Common myeloid progenitor, CD34-positive (primary cell): ENCODE measurements at regions not wholly inside any gene's neighbourhood (a gene's known extent, or its start where the extent isn't known, plus 50 kb on each side); places are given as distances from the start of the nearest gene placed in this dataset.

Experiments used
- CTCF ChIA-PET: fragments of 350-600 bp; sonication (Branson Sonifier 250); formaldehyde crosslinking; loops from one replicate; lab custom pipeline; 2021; ENCODE audit warnings: antibody characterized with exemption; lab: Charles Lee
- POLR2A ChIA-PET: fragments of 350-600 bp; sonication (Branson Sonifier 250); formaldehyde crosslinking; loops from one replicate; lab custom pipeline; 2021; ENCODE audit warnings: antibody characterized with exemption; lab: Charles Lee
- DNase-seq, 3 donors: peaks; one replicate each; pipeline versions ENCODE4 v3.0.0 to v3.0.0-alpha.2; 2013
- H3K27ac ChIP-seq, 2 experiments: 1 replicate in 1 of 2; 2 replicates in 1 of 2; pipeline ENCODE4 v1.7.0; 2013; ENCODE audit warnings: inconsistent platforms in 2 of 2, low read length in 2 of 2, mild to moderate bottlenecking in 2 of 2, low read depth in 1 of 2, moderate library complexity in 1 of 2; ENCODE audit not compliant: severe bottlenecking in 2 of 2, insufficient read depth in 1 of 2, poor library complexity in 1 of 2
- H3K27me3 ChIP-seq, 5 experiments: replicated peaks in 2 of 5; 1 replicate in 3 of 5; 2 replicates in 2 of 5; pipeline versions ENCODE4 v1.6.1 to v1.7.0; 2013; ENCODE audit warnings: low read length in 4 of 5, mild to moderate bottlenecking in 2 of 5, moderate library complexity in 2 of 5, inconsistent platforms in 1 of 5; ENCODE audit not compliant: insufficient read depth in 5 of 5, control insufficient read depth in 4 of 5
- H3K36me3 ChIP-seq, 4 experiments: 1 replicate in 2 of 4; 2 replicates in 2 of 4; pipeline versions ENCODE4 v1.6.1 to v1.7.0; 2013; ENCODE audit warnings: low read length in 3 of 4, control low read depth in 1 of 4, mild to moderate bottlenecking in 1 of 4; ENCODE audit not compliant: control insufficient read depth in 4 of 4, insufficient read depth in 4 of 4
- H3K4me1 ChIP-seq, 4 experiments: 1 replicate in 3 of 4; 2 replicates in 1 of 4; pipeline versions ENCODE4 v1.6.1 to v1.7.1; 2013; ENCODE audit warnings: low read length in 3 of 4, mild to moderate bottlenecking in 3 of 4, control low read depth in 1 of 4, inconsistent platforms in 1 of 4, moderate library complexity in 1 of 4; ENCODE audit not compliant: control insufficient read depth in 4 of 4, insufficient read depth in 4 of 4; ENCODE audit errors: control extremely low read depth in 1 of 4
- H3K4me3 ChIP-seq, 7 experiments: 1 replicate in 4 of 7; 2 replicates in 3 of 7; pipeline versions ENCODE4 v1.5.1 to v1.7.0; 2013; ENCODE audit warnings: mild to moderate bottlenecking in 7 of 7, low read length in 6 of 7, moderate library complexity in 6 of 7, inconsistent platforms in 2 of 7, low read depth in 2 of 7, control low read depth in 1 of 7; ENCODE audit not compliant: insufficient read depth in 4 of 7, control insufficient read depth in 1 of 7; ENCODE audit errors: extremely low read depth in 1 of 7
- H3K9me3 ChIP-seq, 5 experiments: 1 replicate in 4 of 5; 2 replicates in 1 of 5; pipeline versions ENCODE4 v1.6.1 to v1.7.1; 2013; ENCODE audit warnings: low read length in 4 of 5, mild to moderate bottlenecking in 2 of 5, inconsistent platforms in 1 of 5, low read depth in 1 of 5, moderate library complexity in 1 of 5; ENCODE audit not compliant: control insufficient read depth in 4 of 5, insufficient read depth in 2 of 5; ENCODE audit errors: control extremely low read depth in 1 of 5
- WGBS: methylation state at CpG from one replicate; pipeline ENCODE4 v1.1.5; 2013; ENCODE audit not compliant: insufficient coverage; 5-methylcytosine and 5-hydroxymethylcytosine counted together

DNA sequence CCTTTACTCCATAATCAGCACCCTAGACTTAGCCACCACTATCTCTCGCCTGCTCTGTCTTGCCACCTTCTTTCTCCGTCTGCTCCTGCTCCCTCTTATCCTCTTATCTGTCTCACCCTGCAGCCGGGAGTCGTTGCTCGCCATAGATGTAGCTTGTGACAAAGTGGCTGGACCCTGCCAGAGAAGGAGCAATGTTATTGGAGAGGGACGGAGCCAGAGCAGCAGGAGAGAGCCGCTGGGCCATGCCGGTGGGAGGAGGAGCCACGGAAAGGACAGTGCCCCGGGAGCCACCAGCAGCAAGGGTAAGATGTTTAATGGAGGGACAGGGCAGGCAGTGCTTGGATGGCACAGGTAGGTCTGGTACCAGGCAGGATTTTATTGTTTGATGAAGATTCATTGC, 137.3 kb downstream of the SEC61B start:
- Histone ChIP-seq H3K9me3 (peaks cover 0 to 2% (median 0%) of the 10 kb centered on the region in 5 experiments), H3K27me3 (peaks cover 0 to 41% (median 25%) of the 10 kb centered on the region in 5 experiments), H3K4me3 (no peak overlapping the region), H3K36me3 (no peaks in the 10 kb centered on the region), H3K27ac (no peak overlapping the region), H3K4me1 (no peaks in the 10 kb centered on the region)
- ChIA-PET POLR2A (no interaction called here), CTCF (interaction anchor here (1.1 kb wide), 1 partner anchor 40 kb away, joined by 3 read pairs; no protein-coding TSS in a partner anchor)
- DNase-seq: no peak
- WGBS: 79% methylated on average over 10 of the region's 10 CpGs

DNA sequence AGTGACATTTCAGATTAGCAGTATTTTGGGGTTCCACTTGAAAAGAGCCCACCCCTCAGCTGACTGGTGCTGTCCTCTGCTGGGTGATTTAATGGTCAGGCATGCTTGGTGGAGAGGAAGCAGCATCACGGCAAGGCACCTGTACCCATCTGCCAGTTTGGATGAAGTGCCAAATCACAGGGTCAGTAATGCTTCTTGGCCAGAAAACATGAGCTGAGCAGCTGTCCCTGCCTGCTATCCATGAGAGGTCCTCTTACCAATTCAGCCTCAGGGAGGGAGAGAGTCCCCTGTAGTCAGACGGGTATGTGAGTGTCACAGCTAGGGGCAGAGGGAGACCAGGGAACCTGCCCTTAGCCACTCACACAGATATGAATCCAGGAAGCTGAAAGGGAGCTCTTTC, 137.9 kb downstream of the SEC61B start:
- CTCF ChIA-PET: no interaction called here

DNA sequence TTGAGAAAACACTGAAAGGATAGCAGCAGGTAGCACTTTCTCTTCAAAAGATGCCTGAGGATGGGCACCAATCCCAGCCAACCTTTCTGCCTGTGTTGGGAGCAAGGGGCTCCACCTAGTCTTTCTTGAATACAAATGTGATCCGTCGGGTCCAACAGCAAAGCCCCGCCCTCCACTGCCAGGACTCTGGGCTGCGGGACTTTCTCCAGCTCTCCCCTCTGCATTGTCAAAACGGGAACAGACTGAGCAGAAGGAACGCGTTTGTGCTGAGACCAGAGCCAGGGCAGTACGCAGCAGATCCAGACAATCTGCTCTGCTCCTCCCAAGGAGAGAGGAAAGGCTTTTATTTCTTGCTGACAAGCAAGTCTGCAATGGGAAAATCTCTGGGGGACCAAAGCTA, 139.7 kb downstream of the SEC61B start:
- Histone ChIP-seq H3K4me1 (no peaks in the 10 kb centered on the region), H3K27ac (no peak overlapping the region), H3K36me3 (no peaks in the 10 kb centered on the region), H3K27me3 (peaks cover 0 to 41% (median 20%) of the 10 kb centered on the region in 5 experiments), H3K4me3 (no peak overlapping the region), H3K9me3 (no peaks in the 10 kb centered on the region)
- ChIA-PET POLR2A (no interaction called here), CTCF (no interaction called here)
- 9% methylated on average over 7 of the region's 8 CpGs for WGBS
- DNase-seq: peak in 1 of 3 donors; percentile 12

More for the DNA sequence above, 137.9 kb downstream of the SEC61B start:
- DNase-seq: no peak
- H3K27me3 ChIP-seq: peaks cover 0 to 41% (median 25%) of the 10 kb centered on the region in 5 experiments
- no peak overlapping the region for H3K27ac ChIP-seq
- H3K4me3 ChIP-seq: no peak overlapping the region
- H3K36me3 ChIP-seq: no peaks in the 10 kb centered on the region
- WGBS: 44% methylated on average over 2 of the region's 2 CpGs
- POLR2A ChIA-PET: no interaction called here
- H3K9me3 ChIP-seq: peaks cover 0 to 2% (median 0%) of the 10 kb centered on the region in 5 experiments
- no peaks in the 10 kb centered on the region for H3K4me1 ChIP-seq

DNA sequence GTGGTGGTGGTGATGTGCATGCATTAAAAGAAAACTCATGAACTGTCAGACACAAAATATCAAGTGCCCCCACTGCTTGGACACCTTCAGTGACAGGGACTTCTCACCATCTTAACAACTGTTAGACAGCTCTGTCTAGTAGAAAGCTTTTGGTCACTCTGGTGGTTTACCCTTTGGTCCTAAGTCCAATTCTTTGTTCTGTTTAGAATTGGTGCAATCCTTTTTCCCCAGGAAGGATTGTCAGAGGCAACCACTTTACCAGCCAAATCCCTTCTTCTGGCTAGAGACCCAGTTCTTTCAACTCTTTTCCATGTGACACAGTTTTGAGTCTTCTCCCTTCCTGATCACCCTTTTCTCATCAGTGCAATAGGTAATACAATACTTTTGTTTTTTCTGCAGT, 140.2 kb downstream of the SEC61B start:
- CTCF ChIA-PET: no interaction called here
- peaks cover 0 to 41% (median 20%) of the 10 kb centered on the region in 5 experiments for H3K27me3 ChIP-seq
- no peak for DNase-seq
- POLR2A ChIA-PET: no interaction called here
- no peak overlapping the region for H3K27ac ChIP-seq
- H3K4me3 ChIP-seq: no peak overlapping the region
- peaks cover 0 to under 1% (median 0%) of the 10 kb centered on the region in 4 experiments for H3K4me1 ChIP-seq
- H3K9me3 ChIP-seq: no peaks in the 10 kb centered on the region
- H3K36me3 ChIP-seq: no peaks in the 10 kb centered on the region

DNA sequence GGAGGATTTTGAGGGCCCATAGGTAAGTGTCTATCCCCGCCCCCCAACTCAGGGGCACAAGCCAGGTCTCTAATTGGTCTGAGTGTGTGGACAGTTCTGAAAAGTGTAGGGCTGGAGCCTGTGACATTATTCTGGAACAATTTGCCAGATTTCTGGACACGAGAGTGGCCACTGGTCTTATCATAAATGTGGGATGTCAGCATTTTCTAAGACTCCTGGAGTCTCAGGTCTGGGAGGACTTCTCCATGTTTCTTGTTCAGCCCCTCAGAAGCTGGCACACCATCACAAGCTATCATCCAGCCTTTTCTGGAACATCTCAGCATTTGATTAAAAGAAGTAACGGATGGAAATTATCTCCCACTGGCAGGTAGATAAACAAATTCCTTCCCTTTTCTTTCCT, 141.4 kb downstream of the SEC61B start:
- peaks cover 0 to 12% (median 7%) of the 10 kb centered on the region in 4 experiments for H3K4me1 ChIP-seq
- ChIA-PET CTCF (interaction anchor here (0.9 to 1.3 kb wide), 3 partner anchors 11 to 48 kb away, joined by 3 to 5 read pairs (median 3); no protein-coding TSS in a partner anchor), POLR2A (no interaction called here)
- WGBS: 89% methylated on average over 3 of the region's 3 CpGs
- H3K9me3 ChIP-seq: no peaks in the 10 kb centered on the region
- no peaks in the 10 kb centered on the region for H3K36me3 ChIP-seq
- no peak overlapping the region for H3K4me3 ChIP-seq
- peaks cover 0 to 41% (median 18%) of the 10 kb centered on the region in 5 experiments for H3K27me3 ChIP-seq
- no peak for DNase-seq
- H3K27ac ChIP-seq: no peak overlapping the region

DNA sequence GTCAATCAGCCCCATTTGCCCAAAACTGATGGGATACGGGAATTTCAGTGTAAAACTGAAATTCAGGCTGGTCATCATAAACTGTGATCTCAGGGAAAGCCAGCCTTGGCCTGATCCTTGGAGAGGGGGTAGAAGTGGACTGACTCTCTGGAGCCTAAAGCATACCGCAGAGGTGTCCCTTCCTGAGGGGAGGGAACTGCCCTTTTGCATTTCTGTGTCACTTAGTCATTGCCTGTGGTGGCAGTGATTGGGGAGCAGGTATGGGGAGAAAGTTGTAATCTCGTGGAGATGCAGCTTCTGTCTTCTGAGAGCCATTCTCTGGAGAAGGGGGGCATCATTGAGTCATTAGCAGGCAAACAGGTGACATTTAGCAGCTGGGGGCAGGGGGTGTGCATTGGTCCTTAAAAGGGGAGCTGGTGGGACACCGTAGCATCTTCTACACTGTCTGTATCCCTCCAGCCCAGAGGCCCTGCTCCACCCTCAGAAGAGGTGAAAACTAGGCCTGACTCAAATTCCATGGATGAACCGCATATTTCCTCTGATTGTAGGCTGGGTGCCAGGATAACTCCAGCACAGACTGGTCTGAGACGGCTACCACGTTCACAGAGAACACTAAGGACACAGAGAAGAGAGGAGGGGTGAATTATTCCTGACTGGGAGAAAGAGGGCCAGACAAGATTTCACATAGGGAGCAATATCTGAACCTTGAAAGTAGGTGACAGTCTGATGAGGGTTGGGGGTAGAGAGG, 143.3 kb downstream of the SEC61B start:
- DNase-seq: no peak
- CTCF ChIA-PET: interaction anchor here (0.8 kb wide), 1 partner anchor 12 kb away, joined by 3 read pairs; no protein-coding TSS in a partner anchor
- no peak overlapping the region for H3K4me3 ChIP-seq
- WGBS: 82% methylated on average over 7 of the region's 7 CpGs
- H3K27ac ChIP-seq: no peak overlapping the region
- H3K36me3 ChIP-seq: no peaks in the 10 kb centered on the region
- H3K9me3 ChIP-seq: no peaks in the 10 kb centered on the region
- peaks cover 0 to 22% (median 12%) of the 10 kb centered on the region in 5 experiments for H3K27me3 ChIP-seq
- peaks cover 0 to 17% (median 11%) of the 10 kb centered on the region in 4 experiments for H3K4me1 ChIP-seq
- POLR2A ChIA-PET: no interaction called here

DNA sequence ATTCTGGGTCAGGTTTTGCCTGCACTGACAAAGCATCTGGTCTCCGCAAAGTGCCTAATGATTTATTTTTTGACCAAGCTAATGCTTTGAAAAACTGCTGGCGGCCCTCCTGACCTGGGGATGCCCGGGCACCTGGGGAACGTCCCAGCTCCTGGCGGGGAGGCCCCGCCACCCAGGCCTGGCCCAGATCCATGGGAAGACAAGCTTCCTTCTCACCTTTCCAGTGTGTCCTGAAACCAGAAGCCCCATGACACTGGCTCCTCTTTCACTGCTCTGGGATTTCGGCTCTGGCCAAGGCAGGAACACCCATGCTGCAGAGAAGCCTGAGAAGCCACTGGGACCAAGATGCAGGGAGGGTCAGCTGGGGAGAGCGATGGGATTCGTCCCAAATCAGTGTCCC, 144.1 kb downstream of the SEC61B start:
- WGBS: 86% methylated on average over 8 of the region's 9 CpGs
- CTCF ChIA-PET: no interaction called here

More for the DNA sequence above, 144.1 kb downstream of the SEC61B start:
- H3K36me3 ChIP-seq: no peaks in the 10 kb centered on the region
- peaks cover 0 to 14% (median 11%) of the 10 kb centered on the region in 5 experiments for H3K27me3 ChIP-seq
- no peak overlapping the region for H3K4me3 ChIP-seq
- no peaks in the 10 kb centered on the region for H3K9me3 ChIP-seq
- POLR2A ChIA-PET: no interaction called here
- H3K27ac ChIP-seq: no peak overlapping the region
- peaks cover 0 to 17% (median 11%) of the 10 kb centered on the region in 4 experiments for H3K4me1 ChIP-seq
- no peak for DNase-seq
